Ovary (tissue), 7 donors: ENCODE measurements at regions not wholly inside any gene's neighbourhood (a gene's known extent, or its start where the extent isn't known, plus 50 kb on each side); places are given as distances from the start of the nearest gene placed in this dataset.

Source experiments
- DNase-seq, 5 donors: peaks; one replicate each; pipeline ENCODE4 v3.0.0-alpha.2; 2019 to 2020
- H3K27ac ChIP-seq, 2 donors: fragments of 200-600 bp; one replicate each; pipeline versions ENCODE4 v1.5.1 to v1.8.0; 2019 to 2022
- H3K27me3 ChIP-seq: fragments of 200-600 bp; one replicate; pipeline ENCODE4 v1.8.0; 2022
- H3K36me3 ChIP-seq: fragments of 200-600 bp; sonication (generic); one replicate; pipeline ENCODE4 v1.5.1; 2019
- H3K4me1 ChIP-seq: one replicate; pipeline ENCODE4 v1.8.1; 2013; ENCODE audit warnings: mild to moderate bottlenecking, moderate library complexity; ENCODE audit not compliant: insufficient read depth
- H3K4me3 ChIP-seq: fragments of 200-600 bp; sonication (generic); one replicate; pipeline ENCODE4 v1.5.1; 2017
- H3K9me3 ChIP-seq, 2 donors: fragments of 200-600 bp in 1 of 2; sonication (generic) in 1 of 2; one replicate each; pipeline versions ENCODE4 v1.5.1 to v1.8.1; 2013 to 2019; ENCODE audit warnings: mild to moderate bottlenecking in 1 of 2, moderate library complexity in 1 of 2
- CTCF ChIP-seq, 3 donors: fragments of 450-650 bp in 2 of 3; fragments of 200-600 bp in 1 of 3; IDR thresholded peaks; one replicate each; pipeline versions ENCODE4 v1.5.1 to v1.8.0; 2016 to 2022; ENCODE audit warnings: antibody characterized with exemption in 3 of 3, mild to moderate bottlenecking in 1 of 3
- EP300 ChIP-seq: sonication (generic); formaldehyde crosslinking; IDR thresholded peaks from one replicate; pipeline ENCODE4 v1.6.1; 2017; ENCODE audit warnings: antibody characterized with exemption
- POLR2A ChIP-seq: fragments of 450-650 bp; IDR thresholded peaks from one replicate; pipeline ENCODE4 v1.6.1; 2017; ENCODE audit warnings: antibody characterized with exemption, mild to moderate bottlenecking, moderate library complexity
- WGBS, 3 donors: extraction: QIAGEN DNeasy Blood & Tissue Kit in 1 of 3; methylation state at CpG; one replicate each; pipeline versions ENCODE4 v1.1.5 to v1.1.7; 2013 to 2017; 5-methylcytosine and 5-hydroxymethylcytosine counted together
- intact Hi-C, 4 donors: fragments of 100-400 bp; cut with DNase I; formaldehyde crosslinking; loops; one replicate each; pipeline versions ENCODE4 v1.11.0 to v1.15.1; 2022 to 2023
- donor health status: DM: no; HTN: no; CAD: no; lungs with moderate emphysema.
- donor health status: DM: no; HTN: no; CAD: no.
- donor health status: Bipolar disorder and iron deficiency.
- donor health status: DM: no; HTN: no; CAD: no.
- donor health status: DM: yes; HTN: yes; CAD: no.

GRCh38 chr3:72080800-72081199 lies 295.9 kb upstream of the PROK2 start:
- Histone ChIP-seq H3K36me3 (no peaks in the 10 kb centered on the region), H3K4me3 (no peak overlapping the region), H3K27me3 (no peaks in the 10 kb centered on the region), H3K9me3 (no peaks in the 10 kb centered on the region), H3K4me1 (no peaks in the 10 kb centered on the region), H3K27ac (no peak overlapping the region)
- TF ChIP-seq CTCF (IDR thresholded peaks at IDR 0.05): no peak
- TF ChIP-seq EP300: no peak
- no peak for TF ChIP-seq POLR2A
- 87 to 92% (median 89%) methylated on average over 5 of the region's 5 CpGs for WGBS, 3 donors
- DNase-seq: no peak
- intact Hi-C loops: no loop called here

- WGBS, 3 donors: 88 to 97% (median 96%) methylated on average over 3 of the region's 3 CpGs
- no peak overlapping the region for H3K27ac ChIP-seq
- H3K9me3 ChIP-seq: no peaks in the 10 kb centered on the region
- DNase-seq: no peak
- TF ChIP-seq POLR2A (no peak), CTCF (IDR thresholded peaks at IDR 0.05) (no peak), EP300 (no peak)
- no peaks in the 10 kb centered on the region for H3K36me3 ChIP-seq
- no peaks in the 10 kb centered on the region for H3K27me3 ChIP-seq
- H3K4me3 ChIP-seq: no peak overlapping the region
- no peaks in the 10 kb centered on the region for H3K4me1 ChIP-seq
- intact Hi-C loops: no loop called here
Measured at GRCh38 chr3:72080095-72080494, 295.1 kb upstream of the PROK2 start.

GRCh38 chr3:72079369-72079872 lies 294.5 kb upstream of the PROK2 start:
- intact Hi-C loops: no loop called here
- no peak overlapping the region for H3K4me3 ChIP-seq
- 94 to 96% (median 94%) methylated on average over 2 of the region's 2 CpGs for WGBS, 3 donors

GRCh38 chr3:72078676-72079368 lies 293.9 kb upstream of the PROK2 start:
- Histone ChIP-seq H3K4me1 (no peaks in the 10 kb centered on the region), H3K4me3 (no peak overlapping the region), H3K36me3 (no peaks in the 10 kb centered on the region), H3K27me3 (no peaks in the 10 kb centered on the region), H3K9me3 (no peaks in the 10 kb centered on the region), H3K27ac (no peak overlapping the region)
- TF ChIP-seq CTCF (IDR thresholded peaks at IDR 0.05): no peak
- no peak for TF ChIP-seq POLR2A
- no peak for TF ChIP-seq EP300
- WGBS, 3 donors: 86 to 93% (median 86%) methylated on average over 2 of the region's 2 CpGs
- no peak for DNase-seq
- intact Hi-C loops: no loop called here

More at GRCh38 chr3:72079369-72079872, 294.5 kb upstream of the PROK2 start:
- H3K27me3 ChIP-seq: no peaks in the 10 kb centered on the region
- H3K4me1 ChIP-seq: no peaks in the 10 kb centered on the region
- H3K9me3 ChIP-seq: no peaks in the 10 kb centered on the region
- DNase-seq: no peak
- no peak for TF ChIP-seq EP300
- TF ChIP-seq CTCF (IDR thresholded peaks at IDR 0.05): no peak
- no peak for TF ChIP-seq POLR2A
- H3K27ac ChIP-seq: no peak overlapping the region
- no peaks in the 10 kb centered on the region for H3K36me3 ChIP-seq
